Inflammatory macrophage (primary cell): ENCODE measurements at regions not wholly inside any gene's neighbourhood (a gene's known extent, or its start where the extent isn't known, plus 50 kb on each side); places are given as distances from the start of the nearest gene placed in this dataset.
"Not testable (repeated sequence)": the region's sequence is repeated elsewhere in the genome, so short reads cannot be mapped to it uniquely, and the experiment has no call there.

ENCODE experiments used
- DNase-seq, 2 donors: peaks; one replicate each; pipeline ENCODE4 v3.0.0-alpha.2; 2020 to 2022

GRCh38 chr7:69225259-69225943, 372.9 kb upstream of the AUTS2 start:
- DNase-seq = peak in 1 of 2 donors; percentile 14

- DNase-seq = no peak
These were observed 370.0 kb upstream of the AUTS2 start for GRCh38 chr7:69228212-69228811.

GRCh38 chr7:69232445-69233376, 365.6 kb upstream of the AUTS2 start:
- DNase-seq = no peak

GRCh38 chr7:69237541-69237940, 360.7 kb upstream of the AUTS2 start:
- no peak for DNase-seq

- no peak for DNase-seq
These were observed 355.3 kb upstream of the AUTS2 start for GRCh38 chr7:69243016-69243415.

GRCh38 chr7:69244701-69245100, 353.6 kb upstream of the AUTS2 start:
- no peak for DNase-seq

- DNase-seq = no peak
These were observed 352.6 kb upstream of the AUTS2 start for GRCh38 chr7:69245646-69246045.

GRCh38 chr7:69246758-69247157, 351.5 kb upstream of the AUTS2 start:
- peak; percentile 73 to 82 for DNase-seq

- DNase-seq = not testable (repeated sequence)
These were observed 349.9 kb upstream of the AUTS2 start for GRCh38 chr7:69248382-69248828.

GRCh38 chr7:69250958-69251357, 347.3 kb upstream of the AUTS2 start:
- no peak for DNase-seq

- DNase-seq = no peak
These were observed 343.6 kb upstream of the AUTS2 start for GRCh38 chr7:69254643-69255042.

GRCh38 chr7:69256634-69257081, 341.6 kb upstream of the AUTS2 start:
- peak; percentile 71 to 87 for DNase-seq

GRCh38 chr7:69257592-69257991, 340.7 kb upstream of the AUTS2 start:
- no peak for DNase-seq

- DNase-seq = no peak
These were observed 338.8 kb upstream of the AUTS2 start for GRCh38 chr7:69259445-69259844.

GRCh38 chr7:69260023-69260422, 338.3 kb upstream of the AUTS2 start:
- DNase-seq = no peak

- DNase-seq = no peak
These were observed 334.7 kb upstream of the AUTS2 start for GRCh38 chr7:69263550-69263949.

- no peak for DNase-seq
These were observed 328.5 kb upstream of the AUTS2 start for GRCh38 chr7:69269806-69270205.

GRCh38 chr7:69272101-69272500, 326.2 kb upstream of the AUTS2 start:
- DNase-seq = no peak

GRCh38 chr7:69276011-69276729, 322.1 kb upstream of the AUTS2 start:
- no peak for DNase-seq

GRCh38 chr7:69277366-69277765, 320.9 kb upstream of the AUTS2 start:
- no peak for DNase-seq

GRCh38 chr7:69282946-69283345, 315.3 kb upstream of the AUTS2 start:
- DNase-seq = no peak

- no peak for DNase-seq
These were observed 314.9 kb upstream of the AUTS2 start for GRCh38 chr7:69283421-69283820.

- no peak for DNase-seq
These were observed 312.4 kb upstream of the AUTS2 start for GRCh38 chr7:69285854-69286253.
